GM23338 (cell line): ENCODE measurements at regions not wholly inside any gene's neighbourhood (a gene's known extent, or its start where the extent isn't known, plus 50 kb on each side); places are given as distances from the start of the nearest gene placed in this dataset.

Source experiments
- ATAC-seq: fragments of 200-7000 bp; cut with Tn5 transposase; 3 replicates; pipeline ENCODE4 v1.9.1; 2020
- DNase-seq: peaks from one replicate; pipeline ENCODE4 v3.0.0-alpha.2; 2015; ENCODE audit warnings: low spot score
- H2AFZ ChIP-seq: fragments of 200-600 bp; sonication (generic); 2 replicates; pipeline ENCODE4 v1.8.0; 2016; ENCODE audit warnings: antibody characterized with exemption, mild to moderate bottlenecking, moderate library complexity
- H3F3A ChIP-seq: fragments of 200-600 bp; sonication (generic); replicated peaks from 2 replicates; pipeline ENCODE4 v1.8.0; 2017; ENCODE audit warnings: antibody characterized with exemption, mixed run types, low read depth
- H3K27ac ChIP-seq: fragments of 200-600 bp; sonication (generic); 2 replicates; pipeline ENCODE4 v1.6.1; 2016; ENCODE audit warnings: low read depth
- H3K27me3 ChIP-seq: fragments of 200-600 bp; sonication (generic); 2 replicates; pipeline ENCODE4 v1.8.0; 2016; ENCODE audit warnings: mild to moderate bottlenecking, mixed run types, moderate library complexity; ENCODE audit not compliant: insufficient read depth
- H3K36me3 ChIP-seq: fragments of 200-600 bp; sonication (generic); 2 replicates; pipeline ENCODE4 v1.8.0; 2016; ENCODE audit warnings: mild to moderate bottlenecking; ENCODE audit not compliant: insufficient read depth
- H3K4me1 ChIP-seq: fragments of 200-600 bp; sonication (generic); 2 replicates; pipeline ENCODE4 v1.8.0; 2016; ENCODE audit warnings: mild to moderate bottlenecking, moderate library complexity; ENCODE audit not compliant: insufficient read depth
- H3K4me2 ChIP-seq: fragments of 200-600 bp; sonication (generic); 2 replicates; pipeline ENCODE4 v1.7.1; 2017; ENCODE audit warnings: mixed run types
- H3K4me3 ChIP-seq: fragments of 200-600 bp; sonication (generic); 2 replicates; pipeline ENCODE4 v1.6.1; 2016; ENCODE audit warnings: mixed run types
- H3K79me2 ChIP-seq: fragments of 200-600 bp; sonication (generic); replicated peaks from 2 replicates; pipeline ENCODE4 v1.8.0; 2017; ENCODE audit warnings: mild to moderate bottlenecking; ENCODE audit not compliant: insufficient read depth
- H3K9me2 ChIP-seq: fragments of 200-600 bp; sonication (generic); 2 replicates; pipeline ENCODE4 v1.8.0; 2017; ENCODE audit not compliant: insufficient read depth
- H4K20me1 ChIP-seq: fragments of 200-600 bp; sonication (generic); replicated peaks from 2 replicates; pipeline ENCODE4 v1.8.0; 2017; ENCODE audit warnings: mild to moderate bottlenecking; ENCODE audit not compliant: insufficient read depth
- H3K27ac Mint-ChIP-seq: 2 replicates; pipeline ENCODE4 v1.8.0; 2020; ENCODE audit warnings: inconsistent platforms, mild to moderate bottlenecking, moderate library complexity, mixed read lengths
- H3K27me3 Mint-ChIP-seq: 3 replicates; pipeline ENCODE4 v1.8.0; 2022; ENCODE audit warnings: low read depth, mild to moderate bottlenecking, moderate library complexity, mixed read lengths, inconsistent platforms; ENCODE audit not compliant: insufficient read depth, poor library complexity
- H3K36me3 Mint-ChIP-seq: 3 replicates; pipeline ENCODE4 v1.8.0; 2021; ENCODE audit warnings: low read depth, mild to moderate bottlenecking, inconsistent platforms, moderate library complexity, mixed read lengths
- H3K4me1 Mint-ChIP-seq: 3 replicates; pipeline ENCODE4 v1.8.0; 2020; ENCODE audit warnings: mild to moderate bottlenecking, inconsistent platforms, mixed read lengths
- H3K4me3 Mint-ChIP-seq: 3 replicates; pipeline ENCODE4 v1.8.0; 2021; ENCODE audit warnings: moderate library complexity, mild to moderate bottlenecking, inconsistent platforms, mixed read lengths
- H3K9me3 Mint-ChIP-seq: 3 replicates; pipeline ENCODE4 v1.8.0; 2020; ENCODE audit warnings: moderate library complexity, mild to moderate bottlenecking, inconsistent platforms, mixed read lengths
- CREB1 ChIP-seq: fragments of 250-450 bp; sonication (Bioruptor Pico); IDR thresholded peaks from 2 replicates; pipeline ENCODE4 v1.5.0; 2020; ENCODE audit warnings: low read depth, mild to moderate bottlenecking, moderate library complexity
- NANOG ChIP-seq: IDR thresholded peaks from 2 replicates; pipeline ENCODE4 v1.6.1; 2016; ENCODE audit warnings: antibody characterized with exemption, borderline replicate concordance
- POLR2AphosphoS5 ChIP-seq: IDR thresholded peaks from 2 replicates; pipeline ENCODE4 v1.6.1; 2016; ENCODE audit warnings: antibody characterized with exemption, low read depth
- ZNF331 ChIP-seq: fragments of 250-450 bp; sonication (Bioruptor Pico); IDR thresholded peaks from 2 replicates; pipeline ENCODE4 v1.5.0; 2020; ENCODE audit warnings: low read depth, mild to moderate bottlenecking, moderate library complexity
- TF ChIP-seq, protein P1 (sequence below), 2 experiments: fragments of 200-600 bp in 1 of 2; sonication (generic) in 1 of 2; conservative IDR thresholded peaks; 2 replicates each; pipeline versions ENCODE4 v1.5.1 to v1.6.1; 2016 to 2017; ENCODE audit warnings: antibody characterized with exemption in 2 of 2, low read depth in 2 of 2, mild to moderate bottlenecking in 2 of 2, moderate library complexity in 1 of 2
- TF ChIP-seq, protein P2 (sequence below): fragments of 250-450 bp; sonication (Bioruptor Pico); IDR thresholded peaks from 2 replicates; pipeline ENCODE4 v1.5.0; 2020; ENCODE audit warnings: mild to moderate bottlenecking, moderate library complexity
- TF ChIP-seq, protein P3 (sequence below): IDR thresholded peaks from one replicate; pipeline ENCODE4 v1.6.1; 2018; ENCODE audit warnings: antibody characterized with exemption; ENCODE audit not compliant: unreplicated experiment

DNA sequence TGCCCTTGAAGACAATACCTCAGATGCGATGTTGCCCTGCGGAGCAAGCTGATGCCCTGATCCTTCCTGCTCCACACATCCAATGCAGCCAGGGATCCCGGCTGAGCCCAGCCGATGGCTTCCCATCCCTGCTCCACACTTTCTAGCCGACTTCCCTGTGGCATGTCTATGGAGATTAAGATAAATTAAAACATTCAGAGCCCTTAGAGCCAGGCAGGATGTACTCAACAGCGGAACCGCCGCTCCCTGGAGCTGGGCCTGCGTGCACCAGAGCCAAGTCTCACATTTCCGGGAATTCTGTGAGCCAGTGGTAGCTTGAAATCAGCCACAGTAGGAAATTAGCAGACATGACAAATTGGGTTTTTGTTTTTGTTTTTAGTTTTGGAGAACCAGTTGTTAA, 620.6 kb downstream of the GALR1 start (continued):
- TF ChIP-seq, protein P1, sequence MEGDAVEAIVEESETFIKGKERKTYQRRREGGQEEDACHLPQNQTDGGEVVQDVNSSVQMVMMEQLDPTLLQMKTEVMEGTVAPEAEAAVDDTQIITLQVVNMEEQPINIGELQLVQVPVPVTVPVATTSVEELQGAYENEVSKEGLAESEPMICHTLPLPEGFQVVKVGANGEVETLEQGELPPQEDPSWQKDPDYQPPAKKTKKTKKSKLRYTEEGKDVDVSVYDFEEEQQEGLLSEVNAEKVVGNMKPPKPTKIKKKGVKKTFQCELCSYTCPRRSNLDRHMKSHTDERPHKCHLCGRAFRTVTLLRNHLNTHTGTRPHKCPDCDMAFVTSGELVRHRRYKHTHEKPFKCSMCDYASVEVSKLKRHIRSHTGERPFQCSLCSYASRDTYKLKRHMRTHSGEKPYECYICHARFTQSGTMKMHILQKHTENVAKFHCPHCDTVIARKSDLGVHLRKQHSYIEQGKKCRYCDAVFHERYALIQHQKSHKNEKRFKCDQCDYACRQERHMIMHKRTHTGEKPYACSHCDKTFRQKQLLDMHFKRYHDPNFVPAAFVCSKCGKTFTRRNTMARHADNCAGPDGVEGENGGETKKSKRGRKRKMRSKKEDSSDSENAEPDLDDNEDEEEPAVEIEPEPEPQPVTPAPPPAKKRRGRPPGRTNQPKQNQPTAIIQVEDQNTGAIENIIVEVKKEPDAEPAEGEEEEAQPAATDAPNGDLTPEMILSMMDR (conservative IDR thresholded peaks at IDR 0.05; ENCODE audit: low read depth in 2 of 2) = no peak
- TF ChIP-seq, protein P2, sequence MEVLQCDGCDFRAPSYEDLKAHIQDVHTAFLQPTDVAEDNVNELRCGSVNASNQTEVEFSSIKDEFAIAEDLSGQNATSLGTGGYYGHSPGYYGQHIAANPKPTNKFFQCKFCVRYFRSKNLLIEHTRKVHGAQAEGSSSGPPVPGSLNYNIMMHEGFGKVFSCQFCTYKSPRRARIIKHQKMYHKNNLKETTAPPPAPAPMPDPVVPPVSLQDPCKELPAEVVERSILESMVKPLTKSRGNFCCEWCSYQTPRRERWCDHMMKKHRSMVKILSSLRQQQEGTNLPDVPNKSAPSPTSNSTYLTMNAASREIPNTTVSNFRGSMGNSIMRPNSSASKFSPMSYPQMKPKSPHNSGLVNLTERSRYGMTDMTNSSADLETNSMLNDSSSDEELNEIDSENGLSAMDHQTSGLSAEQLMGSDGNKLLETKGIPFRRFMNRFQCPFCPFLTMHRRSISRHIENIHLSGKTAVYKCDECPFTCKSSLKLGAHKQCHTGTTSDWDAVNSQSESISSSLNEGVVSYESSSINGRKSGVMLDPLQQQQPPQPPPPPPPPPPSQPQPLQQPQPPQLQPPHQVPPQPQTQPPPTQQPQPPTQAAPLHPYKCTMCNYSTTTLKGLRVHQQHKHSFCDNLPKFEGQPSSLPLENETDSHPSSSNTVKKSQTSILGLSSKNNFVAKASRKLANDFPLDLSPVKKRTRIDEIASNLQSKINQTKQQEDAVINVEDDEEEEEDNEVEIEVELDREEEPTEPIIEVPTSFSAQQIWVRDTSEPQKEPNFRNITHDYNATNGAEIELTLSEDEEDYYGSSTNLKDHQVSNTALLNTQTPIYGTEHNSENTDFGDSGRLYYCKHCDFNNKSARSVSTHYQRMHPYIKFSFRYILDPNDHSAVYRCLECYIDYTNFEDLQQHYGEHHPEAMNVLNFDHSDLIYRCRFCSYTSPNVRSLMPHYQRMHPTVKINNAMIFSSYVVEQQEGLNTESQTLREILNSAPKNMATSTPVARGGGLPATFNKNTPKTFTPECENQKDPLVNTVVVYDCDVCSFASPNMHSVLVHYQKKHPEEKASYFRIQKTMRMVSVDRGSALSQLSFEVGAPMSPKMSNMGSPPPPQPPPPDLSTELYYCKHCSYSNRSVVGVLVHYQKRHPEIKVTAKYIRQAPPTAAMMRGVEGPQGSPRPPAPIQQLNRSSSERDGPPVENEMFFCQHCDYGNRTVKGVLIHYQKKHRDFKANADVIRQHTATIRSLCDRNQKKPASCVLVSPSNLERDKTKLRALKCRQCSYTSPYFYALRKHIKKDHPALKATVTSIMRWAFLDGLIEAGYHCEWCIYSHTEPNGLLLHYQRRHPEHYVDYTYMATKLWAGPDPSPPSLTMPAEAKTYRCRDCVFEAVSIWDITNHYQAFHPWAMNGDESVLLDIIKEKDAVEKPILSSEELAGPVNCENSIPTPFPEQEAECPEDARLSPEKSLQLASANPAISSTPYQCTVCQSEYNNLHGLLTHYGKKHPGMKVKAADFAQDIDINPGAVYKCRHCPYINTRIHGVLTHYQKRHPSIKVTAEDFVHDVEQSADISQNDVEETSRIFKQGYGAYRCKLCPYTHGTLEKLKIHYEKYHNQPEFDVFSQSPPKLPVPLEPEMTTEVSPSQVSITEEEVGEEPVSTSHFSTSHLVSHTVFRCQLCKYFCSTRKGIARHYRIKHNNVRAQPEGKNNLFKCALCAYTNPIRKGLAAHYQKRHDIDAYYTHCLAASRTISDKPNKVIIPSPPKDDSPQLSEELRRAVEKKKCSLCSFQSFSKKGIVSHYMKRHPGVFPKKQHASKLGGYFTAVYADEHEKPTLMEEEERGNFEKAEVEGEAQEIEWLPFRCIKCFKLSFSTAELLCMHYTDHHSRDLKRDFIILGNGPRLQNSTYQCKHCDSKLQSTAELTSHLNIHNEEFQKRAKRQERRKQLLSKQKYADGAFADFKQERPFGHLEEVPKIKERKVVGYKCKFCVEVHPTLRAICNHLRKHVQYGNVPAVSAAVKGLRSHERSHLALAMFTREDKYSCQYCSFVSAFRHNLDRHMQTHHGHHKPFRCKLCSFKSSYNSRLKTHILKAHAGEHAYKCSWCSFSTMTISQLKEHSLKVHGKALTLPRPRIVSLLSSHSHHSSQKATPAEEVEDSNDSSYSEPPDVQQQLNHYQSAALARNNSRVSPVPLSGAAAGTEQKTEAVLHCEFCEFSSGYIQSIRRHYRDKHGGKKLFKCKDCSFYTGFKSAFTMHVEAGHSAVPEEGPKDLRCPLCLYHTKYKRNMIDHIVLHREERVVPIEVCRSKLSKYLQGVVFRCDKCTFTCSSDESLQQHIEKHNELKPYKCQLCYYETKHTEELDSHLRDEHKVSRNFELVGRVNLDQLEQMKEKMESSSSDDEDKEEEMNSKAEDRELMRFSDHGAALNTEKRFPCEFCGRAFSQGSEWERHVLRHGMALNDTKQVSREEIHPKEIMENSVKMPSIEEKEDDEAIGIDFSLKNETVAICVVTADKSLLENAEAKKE (CRISPR knock-in tag) = no peak
- no peak for TF ChIP-seq NANOG

DNA sequence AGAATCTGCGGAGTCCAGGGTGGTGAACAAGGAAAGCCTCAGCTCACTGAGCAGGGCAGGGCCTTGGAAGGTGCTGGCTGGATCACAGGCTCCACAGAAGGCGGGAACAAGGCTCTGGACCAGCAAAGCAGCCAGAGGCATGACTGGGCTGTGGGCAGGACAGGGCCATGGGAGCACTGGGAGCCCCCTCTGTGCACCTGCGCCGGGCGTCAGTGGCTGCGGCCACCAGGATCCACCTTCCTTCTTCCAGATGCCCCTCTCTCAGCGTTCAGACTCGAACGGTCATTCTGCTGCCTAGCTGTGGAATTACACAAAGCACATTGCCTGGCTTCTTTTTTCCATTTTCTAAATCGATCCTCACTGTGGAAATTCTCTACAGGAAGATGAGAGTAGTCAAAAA, 621.2 kb downstream of the GALR1 start:
- DNase-seq (no peak), ATAC-seq (no peak)
- Mint-ChIP-seq H3K4me3 (no peak overlapping the region), H3K27me3 (peaks cover 10% of the 10 kb centered on the region), H3K27ac (no peak overlapping the region), H3K4me1 (no peaks in the 10 kb centered on the region), H3K9me3 (peaks cover 100% of the 10 kb centered on the region), H3K36me3 (peaks cover 50% of the 10 kb centered on the region)
- Histone ChIP-seq H3K4me1 (no peaks in the 10 kb centered on the region), H3K9me2 (no peaks in the 10 kb centered on the region), H3K27ac (no peak overlapping the region), H3K27me3 (no peaks in the 10 kb centered on the region), H3K4me3 (no peak overlapping the region), H3K4me2 (no peak overlapping the region), H2AFZ (no peak overlapping the region), H3K79me2 (no peaks in the 10 kb centered on the region), H3F3A (no peaks in the 10 kb centered on the region), H4K20me1 (no peaks in the 10 kb centered on the region), H3K36me3 (no peaks in the 10 kb centered on the region)
- TF ChIP-seq NANOG = no peak
- TF ChIP-seq CREB1 (CRISPR knock-in tag) = no peak
- TF ChIP-seq ZNF331 = no peak
- TF ChIP-seq POLR2AphosphoS5 = no peak
- TF ChIP-seq, protein P1 (conservative IDR thresholded peaks at IDR 0.05; ENCODE audit: low read depth in 2 of 2) = no peak
- TF ChIP-seq, protein P3, sequence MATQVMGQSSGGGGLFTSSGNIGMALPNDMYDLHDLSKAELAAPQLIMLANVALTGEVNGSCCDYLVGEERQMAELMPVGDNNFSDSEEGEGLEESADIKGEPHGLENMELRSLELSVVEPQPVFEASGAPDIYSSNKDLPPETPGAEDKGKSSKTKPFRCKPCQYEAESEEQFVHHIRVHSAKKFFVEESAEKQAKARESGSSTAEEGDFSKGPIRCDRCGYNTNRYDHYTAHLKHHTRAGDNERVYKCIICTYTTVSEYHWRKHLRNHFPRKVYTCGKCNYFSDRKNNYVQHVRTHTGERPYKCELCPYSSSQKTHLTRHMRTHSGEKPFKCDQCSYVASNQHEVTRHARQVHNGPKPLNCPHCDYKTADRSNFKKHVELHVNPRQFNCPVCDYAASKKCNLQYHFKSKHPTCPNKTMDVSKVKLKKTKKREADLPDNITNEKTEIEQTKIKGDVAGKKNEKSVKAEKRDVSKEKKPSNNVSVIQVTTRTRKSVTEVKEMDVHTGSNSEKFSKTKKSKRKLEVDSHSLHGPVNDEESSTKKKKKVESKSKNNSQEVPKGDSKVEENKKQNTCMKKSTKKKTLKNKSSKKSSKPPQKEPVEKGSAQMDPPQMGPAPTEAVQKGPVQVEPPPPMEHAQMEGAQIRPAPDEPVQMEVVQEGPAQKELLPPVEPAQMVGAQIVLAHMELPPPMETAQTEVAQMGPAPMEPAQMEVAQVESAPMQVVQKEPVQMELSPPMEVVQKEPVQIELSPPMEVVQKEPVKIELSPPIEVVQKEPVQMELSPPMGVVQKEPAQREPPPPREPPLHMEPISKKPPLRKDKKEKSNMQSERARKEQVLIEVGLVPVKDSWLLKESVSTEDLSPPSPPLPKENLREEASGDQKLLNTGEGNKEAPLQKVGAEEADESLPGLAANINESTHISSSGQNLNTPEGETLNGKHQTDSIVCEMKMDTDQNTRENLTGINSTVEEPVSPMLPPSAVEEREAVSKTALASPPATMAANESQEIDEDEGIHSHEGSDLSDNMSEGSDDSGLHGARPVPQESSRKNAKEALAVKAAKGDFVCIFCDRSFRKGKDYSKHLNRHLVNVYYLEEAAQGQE = no peak
